Vagina (tissue), 2 donors: ENCODE measurements at regions not wholly inside any gene's neighbourhood (a gene's known extent, or its start where the extent isn't known, plus 50 kb on each side); places are given as distances from the start of the nearest gene placed in this dataset.

Source experiments
- CTCF ChIP-seq, 3 experiments: fragments of 450-650 bp in 2 of 3; fragments of 200-600 bp in 1 of 3; sonication (generic) in 1 of 3; IDR thresholded peaks; one replicate each; pipeline ENCODE4 v1.5.1; 2017 to 2019; ENCODE audit warnings: antibody characterized with exemption in 3 of 3, mild to moderate bottlenecking in 2 of 3, moderate library complexity in 2 of 3
- POLR2A ChIP-seq, 2 donors: fragments of 450-650 bp; IDR thresholded peaks; one replicate each; pipeline ENCODE4 v1.6.1; 2017; ENCODE audit warnings: antibody characterized with exemption in 2 of 2, mild to moderate bottlenecking in 2 of 2, moderate library complexity in 2 of 2
- POLR2AphosphoS5 ChIP-seq, 2 donors: sonication (generic); formaldehyde crosslinking; IDR thresholded peaks; one replicate each; pipeline ENCODE4 v1.9.0; 2017; ENCODE audit warnings: antibody characterized with exemption in 2 of 2, mild to moderate bottlenecking in 2 of 2, low read depth in 1 of 2; ENCODE audit not compliant: insufficient read depth in 1 of 2

- no peak for TF ChIP-seq CTCF (IDR thresholded peaks at IDR 0.05)
- TF ChIP-seq POLR2A (IDR thresholded peaks at IDR 0.05), result no peak
- TF ChIP-seq POLR2AphosphoS5 (IDR thresholded peaks at IDR 0.05; ENCODE audit: insufficient read depth in 1 of 2, low read depth in 1 of 2), result no peak
Observed at GRCh38 chr14:80364816-80365215, 153.5 kb upstream of the DIO2 start.
